Left ventricle myocardium inferior (tissue), 1 donor: ENCODE measurements at regions not wholly inside any gene's neighbourhood (a gene's known extent, or its start where the extent isn't known, plus 50 kb on each side); places are given as distances from the start of the nearest gene placed in this dataset.

ENCODE experiments used
- DNase-seq: peaks from one replicate; pipeline ENCODE4 v3.0.0-alpha.2; 2020
- H3K27ac ChIP-seq: fragments of 200-600 bp; replicated peaks from 2 replicates; pipeline ENCODE4 v1.8.0; 2021
- H3K27me3 ChIP-seq: fragments of 200-600 bp; 2 replicates; pipeline ENCODE4 v1.8.0; 2021; ENCODE audit warnings: low read depth
- H3K36me3 ChIP-seq: fragments of 200-600 bp; 2 replicates; pipeline ENCODE4 v1.8.0; 2021
- H3K4me1 ChIP-seq: fragments of 200-600 bp; 2 replicates; pipeline ENCODE4 v1.8.0; 2021
- H3K4me3 ChIP-seq: fragments of 200-600 bp; 2 replicates; pipeline ENCODE4 v1.8.0; 2021; ENCODE audit warnings: mild to moderate bottlenecking, moderate library complexity
- H3K9me3 ChIP-seq: fragments of 200-600 bp; replicated peaks from 2 replicates; pipeline ENCODE4 v1.8.0; 2021
- CTCF ChIP-seq: fragments of 200-600 bp; IDR thresholded peaks from 2 replicates; pipeline ENCODE4 v1.8.0; 2021; ENCODE audit warnings: antibody characterized with exemption, mild to moderate bottlenecking, borderline replicate concordance
- intact Hi-C: fragments of 100-400 bp; cut with micrococcal nuclease; formaldehyde crosslinking; loops from one replicate; pipeline ENCODE4 v1.11.0; 2022
- donor health status: DM: no; HTN: yes; CAD: no; lungs with severe emphysema.

DNA sequence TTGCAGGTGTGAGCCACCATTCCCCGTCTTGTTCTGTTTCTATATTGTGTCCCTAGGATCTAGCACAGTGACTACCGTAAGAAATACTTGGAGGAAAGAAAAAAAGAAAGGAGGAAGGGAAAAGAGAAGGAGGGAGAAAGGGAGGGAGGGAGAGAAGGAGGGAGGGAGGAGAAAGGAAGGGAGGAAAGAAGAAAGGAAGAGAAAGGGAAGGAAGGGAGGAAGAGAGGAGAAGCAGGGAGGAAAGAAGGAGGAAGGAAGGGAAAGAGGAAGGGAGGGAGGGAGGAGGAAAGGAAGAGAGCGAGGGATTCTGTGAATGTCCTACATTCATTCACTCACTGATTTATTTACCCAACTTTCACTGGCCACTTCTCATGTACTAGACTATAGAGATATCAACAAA lies 178.4 kb downstream of the MAFB start:
- intact Hi-C loops: no loop called here
- DNase-seq: no peak
- TF ChIP-seq CTCF: no peak
- Histone ChIP-seq H3K4me3 (no peak overlapping the region), H3K36me3 (no peaks in the 10 kb centered on the region), H3K9me3 (no peaks in the 10 kb centered on the region), H3K27ac (no peak overlapping the region), H3K4me1 (no peaks in the 10 kb centered on the region), H3K27me3 (peaks cover 16% of the 10 kb centered on the region)

GRCh38 chr20:40508821-40509220 lies 180.2 kb downstream of the MAFB start:
- intact Hi-C loops: no loop called here
- no peak for DNase-seq
- H3K4me1 ChIP-seq: no peaks in the 10 kb centered on the region
- H3K4me3 ChIP-seq: no peak overlapping the region
- no peak overlapping the region for H3K27ac ChIP-seq
- no peak for TF ChIP-seq CTCF
- H3K36me3 ChIP-seq: no peaks in the 10 kb centered on the region
- no peaks in the 10 kb centered on the region for H3K9me3 ChIP-seq
- H3K27me3 ChIP-seq: peaks cover 10% of the 10 kb centered on the region

GRCh38 chr20:40506537-40506939 lies 182.5 kb downstream of the MAFB start:
- no peak for TF ChIP-seq CTCF
- intact Hi-C loops: no loop called here
- H3K27me3 ChIP-seq: peaks cover 22% of the 10 kb centered on the region
- H3K4me3 ChIP-seq: no peak overlapping the region
- DNase-seq: peak; percentile 84
- H3K9me3 ChIP-seq: no peaks in the 10 kb centered on the region
- no peaks in the 10 kb centered on the region for H3K4me1 ChIP-seq
- H3K27ac ChIP-seq: no peak overlapping the region
- H3K36me3 ChIP-seq: no peaks in the 10 kb centered on the region

DNA sequence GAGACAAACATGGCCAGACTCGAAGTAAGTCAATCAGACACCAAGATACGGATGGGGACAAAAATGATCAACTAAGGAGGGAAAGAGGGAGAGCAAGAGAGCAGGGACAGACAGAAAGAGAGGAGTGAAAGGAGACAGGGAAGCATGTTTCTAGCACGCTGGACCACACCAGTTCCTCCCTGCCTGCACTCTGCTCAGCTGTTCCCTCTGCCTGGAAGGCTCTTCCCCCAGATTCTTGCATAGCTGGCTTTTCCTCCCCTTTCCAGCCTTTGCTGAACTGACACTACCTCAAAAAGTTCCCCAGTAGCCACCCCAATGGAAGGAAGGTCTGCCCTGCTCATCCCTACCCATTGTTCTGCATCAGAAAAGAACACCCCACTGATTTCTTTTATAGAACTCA lies 185.9 kb downstream of the MAFB start:
- Histone ChIP-seq H3K9me3 (no peaks in the 10 kb centered on the region), H3K27me3 (peaks cover 14% of the 10 kb centered on the region), H3K4me3 (no peak overlapping the region), H3K27ac (no peak overlapping the region), H3K4me1 (no peaks in the 10 kb centered on the region), H3K36me3 (no peaks in the 10 kb centered on the region)
- intact Hi-C loops: no loop called here
- no peak for TF ChIP-seq CTCF
- DNase-seq: no peak

GRCh38 chr20:40502576-40502975 lies 186.5 kb downstream of the MAFB start:
- TF ChIP-seq CTCF: no peak
- no peaks in the 10 kb centered on the region for H3K4me1 ChIP-seq
- intact Hi-C loops: no loop called here

DNA sequence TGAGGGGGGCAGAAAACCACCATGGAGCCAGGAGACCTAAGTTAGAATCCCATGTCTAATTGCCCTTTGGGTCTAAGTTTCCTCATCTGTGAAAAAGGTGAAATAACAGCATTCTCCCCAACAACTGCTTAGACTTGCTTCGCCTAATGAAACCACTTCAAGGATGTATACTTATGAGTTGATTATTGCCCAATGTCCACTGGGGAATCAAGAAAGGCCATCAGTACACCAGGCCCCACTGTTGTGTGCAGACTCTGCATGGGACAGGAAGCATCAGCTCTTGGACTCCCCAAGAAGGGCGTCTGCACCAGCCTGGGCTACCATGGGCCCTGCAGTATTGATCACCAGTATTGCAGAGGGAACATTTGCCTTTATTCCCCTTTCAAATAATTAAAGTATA lies 189.6 kb downstream of the MAFB start:
- H3K27me3 ChIP-seq: peaks cover 14% of the 10 kb centered on the region
- no peak for TF ChIP-seq CTCF
- H3K27ac ChIP-seq: peak overlapping the region; percentile 25
- no peak for DNase-seq
- H3K4me1 ChIP-seq: no peaks in the 10 kb centered on the region
- H3K4me3 ChIP-seq: no peak overlapping the region
- no peaks in the 10 kb centered on the region for H3K9me3 ChIP-seq
- H3K36me3 ChIP-seq: no peaks in the 10 kb centered on the region
- intact Hi-C loops: no loop called here

More at GRCh38 chr20:40502576-40502975, 186.5 kb downstream of the MAFB start:
- peaks cover 14% of the 10 kb centered on the region for H3K27me3 ChIP-seq
- no peaks in the 10 kb centered on the region for H3K9me3 ChIP-seq
- no peak overlapping the region for H3K27ac ChIP-seq
- no peaks in the 10 kb centered on the region for H3K36me3 ChIP-seq
- DNase-seq: no peak
- no peak overlapping the region for H3K4me3 ChIP-seq
